ENCODE measurements at regions not wholly inside any gene's neighbourhood (a gene's known extent, or its start where the extent isn't known, plus 50 kb on each side); places are given as distances from the start of the nearest gene placed in this dataset.

GRCh38 chr4:162443510-162443909 is 279.7 kb upstream of the FSTL5 start:
- TF ChIP-seq CTCF (IDR thresholded peaks at IDR 0.05; ENCODE audit: low read depth, low read length, missing input control) = no peak
- no peak for TF ChIP-seq REST (IDR thresholded peaks at IDR 0.05)
- no peak for TF ChIP-seq FOXA1 (IDR thresholded peaks at IDR 0.05)
- no peak for TF ChIP-seq ZBTB33 (IDR thresholded peaks at IDR 0.05)
- TF ChIP-seq SP1 (IDR thresholded peaks at IDR 0.05) = no peak
- no peak for TF ChIP-seq TAF1 (conservative IDR thresholded peaks at IDR 0.05)
- TF ChIP-seq RXRA (IDR thresholded peaks at IDR 0.05) = no peak
- TF ChIP-seq GABPA (IDR thresholded peaks at IDR 0.05 in 1 of 2, conservative IDR thresholded peaks at IDR 0.05 in 1 of 2) = no peak
- TF ChIP-seq ATF3 (IDR thresholded peaks at IDR 0.05) = no peak
- TF ChIP-seq HNF4G (IDR thresholded peaks at IDR 0.05) = no peak
- no peak for TF ChIP-seq HNF4A (conservative IDR thresholded peaks at IDR 0.05)
- TF ChIP-seq RAD21 (IDR thresholded peaks at IDR 0.05) = no peak

Measured in liver (tissue), 3 donors.